HG03280 (cell line): ENCODE measurements at regions not wholly inside any gene's neighbourhood (a gene's known extent, or its start where the extent isn't known, plus 50 kb on each side); places are given as distances from the start of the nearest gene placed in this dataset.

Experiments used
- ATAC-seq: cut with Tn5 transposase; IDR thresholded peaks from one replicate; pipeline ENCODE4 v1.9.1; 2021; ENCODE audit warnings: mild to moderate bottlenecking, moderate library complexity; ENCODE audit not compliant: unreplicated experiment

DNA sequence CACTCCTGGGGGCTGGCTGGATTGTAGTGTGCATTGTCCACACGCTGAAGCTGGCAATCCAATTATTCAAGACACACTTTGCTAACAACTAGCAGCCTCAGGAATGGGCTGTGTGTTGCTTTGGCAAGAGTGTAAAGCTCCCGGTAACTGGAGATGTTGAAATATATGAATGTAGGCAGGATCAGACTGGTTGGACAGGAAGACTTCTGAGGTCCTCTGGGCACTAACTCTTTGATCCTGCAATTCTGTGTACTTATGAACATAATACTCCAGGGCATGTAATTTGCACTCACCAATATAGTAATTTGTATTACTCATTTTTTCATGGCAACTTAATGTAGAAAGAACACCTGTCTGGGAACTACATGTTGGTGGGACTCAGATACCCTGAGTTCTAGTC is 106.7 kb upstream of the SLC28A3 start:
- no peak for ATAC-seq

DNA sequence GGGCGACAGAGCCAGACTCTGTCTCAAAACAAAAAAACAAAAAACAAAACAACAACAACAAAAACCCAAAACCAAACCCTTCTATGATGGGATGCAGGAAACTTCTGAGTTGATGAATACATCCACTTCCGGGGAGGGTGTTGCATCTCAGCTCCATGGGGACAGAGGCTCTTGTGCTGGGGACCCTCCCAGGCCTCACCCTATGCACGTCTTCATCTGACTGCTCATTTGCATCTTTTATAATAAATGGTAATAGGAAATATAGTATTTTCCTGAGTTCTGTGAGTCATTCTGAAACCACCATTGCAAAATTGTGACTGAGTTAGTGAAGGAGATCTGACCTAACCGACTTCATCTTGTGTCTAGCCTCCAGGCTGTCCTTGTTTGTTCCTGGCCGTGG is 109.5 kb upstream of the SLC28A3 start:
- no peak for ATAC-seq

DNA sequence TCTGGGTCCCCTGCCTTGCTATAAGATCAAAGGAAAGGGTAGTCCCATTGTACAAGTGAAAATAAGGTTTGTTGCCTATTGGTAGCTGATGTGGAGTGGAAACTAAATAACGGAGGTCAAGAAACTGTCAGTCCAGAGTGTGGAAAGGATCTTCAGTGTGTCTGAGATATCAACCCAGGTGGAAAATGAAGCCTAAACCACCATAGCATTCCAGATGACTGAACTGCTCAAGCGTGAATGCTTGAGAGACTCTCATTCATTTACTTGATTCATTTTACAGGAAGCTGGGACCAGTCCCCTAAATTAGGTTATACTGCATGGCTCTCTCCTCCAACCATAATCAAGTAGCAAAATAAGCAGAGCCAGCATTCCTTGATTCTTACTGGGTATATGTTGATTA is 116.0 kb upstream of the SLC28A3 start:
- no peak for ATAC-seq

DNA sequence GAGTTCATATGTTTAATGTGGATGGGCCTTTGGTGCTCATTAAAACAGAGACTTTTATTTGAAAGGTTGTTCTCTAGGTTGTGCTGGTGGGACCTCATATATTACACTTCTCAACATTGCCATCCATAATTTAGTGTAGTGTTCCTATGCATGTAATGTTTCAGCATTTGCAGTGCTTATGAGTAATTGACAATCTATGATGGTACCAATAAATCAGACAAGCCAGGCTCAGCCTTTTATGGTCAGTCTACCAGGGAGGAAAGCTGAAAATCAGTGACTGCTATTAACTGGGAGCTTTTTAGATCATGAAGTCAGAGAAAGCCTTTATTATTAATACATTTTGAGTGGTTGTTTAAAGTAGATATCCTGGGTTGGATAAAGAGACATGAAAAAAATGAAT is 120.1 kb upstream of the SLC28A3 start:
- no peak for ATAC-seq

DNA sequence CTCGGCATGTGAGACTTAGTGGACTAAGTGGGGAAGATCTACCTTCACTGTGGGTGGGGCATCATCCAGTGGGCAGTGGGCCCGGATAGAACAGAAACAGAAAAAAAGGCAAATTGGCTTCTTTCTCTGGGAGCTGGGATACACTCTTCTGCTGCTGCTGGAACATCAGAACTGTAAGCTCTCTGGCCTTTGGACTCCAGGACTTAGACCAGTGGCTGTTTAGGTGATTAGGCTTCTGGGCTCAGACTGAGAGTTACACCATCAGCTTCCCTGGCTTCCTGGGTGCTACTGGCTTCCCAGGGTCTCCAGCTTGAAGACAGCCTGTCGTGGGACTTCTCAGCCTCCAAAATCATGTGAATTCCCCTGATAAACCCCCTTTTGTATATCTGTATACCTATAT is 122.7 kb upstream of the SLC28A3 start:
- no peak for ATAC-seq

DNA sequence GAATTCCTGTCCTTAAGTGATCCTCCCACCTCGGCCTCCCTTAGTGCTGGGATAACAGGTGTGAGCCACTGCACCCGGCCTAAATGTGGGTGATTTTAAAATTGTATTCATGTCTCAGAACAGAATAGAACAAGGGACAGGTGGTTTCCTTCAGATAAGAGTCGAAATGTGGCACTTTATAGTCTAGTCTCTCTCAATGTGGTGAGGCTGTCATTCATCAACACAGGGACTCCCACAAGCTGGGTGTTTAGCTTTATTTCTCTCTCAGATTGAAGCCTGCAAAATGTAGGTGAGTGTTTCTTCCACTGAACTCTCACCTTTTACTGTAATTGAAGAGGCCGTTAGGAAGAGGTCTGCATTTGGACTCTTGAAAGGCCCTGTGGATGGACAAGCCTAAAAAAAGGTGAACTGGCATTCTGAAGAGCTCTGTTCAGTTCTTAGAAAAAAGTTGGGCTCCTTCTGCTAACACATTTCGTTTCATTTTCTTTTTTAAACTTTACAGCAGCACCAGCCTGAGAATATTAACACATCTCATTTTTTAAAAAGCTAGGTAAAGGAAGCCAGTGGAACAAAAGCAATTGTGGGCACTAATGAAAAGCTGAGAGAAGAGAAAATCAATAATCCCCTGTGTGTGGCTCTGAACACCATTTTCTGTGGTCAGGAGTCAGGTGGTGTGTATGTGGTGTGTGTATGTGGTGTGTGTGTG is 126.2 kb upstream of the SLC28A3 start:
- no peak for ATAC-seq

DNA sequence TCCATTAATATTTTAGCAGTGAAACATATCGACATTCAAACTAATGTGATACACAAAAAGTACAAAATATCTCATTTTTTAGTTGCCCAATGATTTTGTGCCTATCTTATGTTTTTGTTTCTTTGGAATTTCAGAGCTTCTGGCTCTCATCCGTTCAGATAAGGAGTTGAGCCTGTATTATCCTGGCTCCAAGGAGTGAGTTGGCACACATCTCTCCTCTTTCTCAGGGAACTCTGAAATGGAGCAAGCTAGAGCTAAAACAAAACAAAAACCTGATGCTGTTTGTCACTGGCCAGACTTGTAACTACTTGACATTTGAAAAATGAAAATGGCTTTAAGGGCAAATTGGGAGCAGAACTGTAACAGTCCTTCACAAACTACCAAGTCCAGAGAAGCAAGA is 131.3 kb upstream of the SLC28A3 start:
- ATAC-seq = no peak

DNA sequence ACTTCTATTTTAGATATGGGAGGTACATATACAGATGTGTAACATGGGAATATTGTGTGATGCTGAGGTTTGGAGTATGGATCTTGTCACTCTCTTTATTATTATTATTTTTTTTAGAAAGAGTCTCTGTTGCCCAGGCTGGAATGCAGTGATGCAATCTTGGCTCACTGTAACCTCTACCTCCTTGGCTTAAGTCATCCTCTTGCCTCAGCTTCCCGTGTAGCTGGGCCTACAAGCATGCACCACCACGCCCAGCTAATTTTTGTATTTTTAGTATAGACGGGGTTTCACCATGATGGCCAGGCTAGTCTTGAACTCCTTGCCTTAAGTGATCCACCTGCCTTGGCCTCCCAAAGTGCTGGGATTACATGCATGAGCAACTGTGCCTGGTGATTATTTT is 138.4 kb upstream of the SLC28A3 start:
- no peak for ATAC-seq

DNA sequence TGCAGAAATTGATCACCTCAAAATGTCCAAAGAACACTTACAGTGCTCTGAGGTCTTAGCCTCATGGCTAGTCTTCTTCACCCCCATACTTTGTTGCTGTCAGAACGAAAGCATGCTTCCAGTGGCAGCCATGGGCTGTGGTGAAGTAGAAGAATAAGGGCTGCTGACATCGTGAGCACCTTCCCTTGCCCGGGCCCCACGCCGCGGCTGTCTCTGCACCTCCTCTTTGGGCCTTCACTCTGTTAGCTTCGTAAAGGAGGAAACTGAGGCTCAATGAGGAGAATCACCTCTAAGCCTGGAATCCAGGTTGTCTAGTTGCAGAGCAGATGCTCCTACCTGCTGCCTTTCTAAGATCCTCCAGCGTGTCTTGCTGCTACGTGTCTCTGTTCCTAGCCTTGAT is 139.5 kb upstream of the SLC28A3 start:
- ATAC-seq = no peak

DNA sequence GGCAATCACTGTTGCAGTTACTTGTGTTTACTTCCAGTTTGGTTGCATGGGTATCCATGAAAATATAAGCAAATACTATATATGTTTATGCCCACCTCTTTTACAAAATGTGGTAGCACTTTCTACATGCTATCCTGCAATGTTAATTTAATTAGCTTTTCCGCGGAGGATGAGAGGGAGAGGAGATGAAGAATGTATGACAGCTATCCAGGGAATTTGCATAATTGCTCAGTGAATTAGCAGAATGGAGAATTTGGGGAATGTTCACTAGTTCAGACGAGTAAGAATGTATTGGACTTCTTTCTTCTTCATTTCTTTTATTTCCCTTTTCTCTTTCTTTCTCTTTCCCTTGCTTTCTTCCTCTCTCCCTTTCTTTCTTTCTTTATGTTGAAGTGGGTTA is 140.7 kb upstream of the SLC28A3 start:
- ATAC-seq = no peak

DNA sequence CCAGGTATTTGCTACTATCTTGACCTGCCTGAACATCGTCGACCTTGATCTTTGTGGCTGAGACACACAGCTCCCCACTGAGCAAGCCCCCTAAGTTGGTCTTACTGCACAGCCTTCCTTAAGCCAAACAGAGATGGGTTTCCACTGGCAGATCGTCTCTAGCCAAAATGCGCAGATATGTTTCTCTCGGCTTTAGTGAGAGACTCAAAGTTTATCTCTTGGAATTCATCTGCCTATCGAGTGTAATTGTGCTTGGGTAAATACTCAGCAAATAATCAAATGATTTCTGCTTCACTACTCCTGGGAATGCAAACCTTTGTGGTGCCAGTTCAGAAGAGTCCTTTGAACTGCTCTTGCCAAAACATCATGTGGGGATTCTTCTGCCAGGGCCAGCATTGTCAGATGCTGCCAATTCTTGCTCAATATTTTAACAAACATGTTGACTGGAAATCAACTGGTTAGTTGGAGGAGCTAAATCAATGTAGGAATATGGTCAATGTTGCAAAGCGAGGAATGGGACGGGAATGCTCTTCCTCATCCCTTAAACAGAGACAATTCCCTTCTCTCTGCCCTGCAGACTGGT is 141.2 kb upstream of the SLC28A3 start:
- ATAC-seq = no peak

DNA sequence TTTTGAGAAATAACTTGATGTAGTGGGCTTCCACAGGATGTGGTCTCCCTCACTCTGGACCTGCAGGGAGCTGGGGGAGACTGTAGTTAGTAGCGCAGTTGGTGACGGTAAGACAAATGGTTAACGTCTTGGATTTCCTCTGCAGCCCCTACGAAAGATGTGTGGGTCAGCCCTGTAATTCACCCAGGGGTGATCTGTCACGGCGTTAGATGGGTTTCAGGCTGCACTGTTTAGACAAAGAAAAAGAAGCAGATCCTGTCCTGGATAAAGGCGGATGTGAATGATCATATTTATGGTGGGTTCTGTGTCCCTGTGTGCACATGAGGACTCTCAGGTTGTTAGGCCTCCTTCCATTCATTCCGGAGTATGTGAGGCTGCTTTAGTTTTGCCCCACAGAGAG is 142.0 kb upstream of the SLC28A3 start:
- no peak for ATAC-seq

DNA sequence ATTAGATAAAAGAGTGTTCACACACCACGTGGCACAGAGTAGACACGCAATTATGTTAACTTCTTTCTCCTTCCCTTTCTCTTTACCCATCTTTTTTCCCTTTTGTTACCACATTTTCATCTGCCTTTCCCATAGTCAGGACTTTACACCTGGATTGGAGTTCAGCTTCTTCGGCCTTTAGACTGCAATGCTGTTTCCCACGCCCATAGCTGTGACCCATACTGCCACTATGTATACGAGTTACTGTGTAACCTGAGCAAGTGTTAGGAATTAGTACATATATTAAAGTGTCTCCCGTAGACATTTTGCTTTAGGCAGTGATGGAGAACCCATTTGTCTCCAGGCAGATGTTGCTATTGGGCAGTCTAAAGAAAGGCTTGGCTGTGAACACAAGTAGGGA is 143.6 kb upstream of the SLC28A3 start:
- no peak for ATAC-seq

DNA sequence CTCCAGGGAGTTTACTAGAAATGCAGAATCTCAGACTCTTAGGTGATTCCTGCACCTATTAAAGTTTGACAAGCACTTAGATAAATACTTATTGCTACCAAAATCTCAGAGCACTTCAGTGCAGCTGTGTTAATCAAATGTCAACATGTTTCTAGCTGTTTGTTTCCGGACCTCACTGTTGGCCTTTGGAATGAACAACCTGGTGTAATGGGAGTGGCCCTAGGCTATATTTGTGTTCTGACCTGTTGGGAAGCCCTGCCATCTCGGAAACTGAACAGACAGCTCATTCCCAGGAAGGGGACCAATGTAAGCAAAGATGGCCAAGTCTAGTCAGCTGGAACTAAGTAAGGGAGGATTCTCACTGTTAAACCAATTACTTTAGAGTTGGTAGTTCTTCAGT is 145.0 kb upstream of the SLC28A3 start:
- ATAC-seq = no peak

DNA sequence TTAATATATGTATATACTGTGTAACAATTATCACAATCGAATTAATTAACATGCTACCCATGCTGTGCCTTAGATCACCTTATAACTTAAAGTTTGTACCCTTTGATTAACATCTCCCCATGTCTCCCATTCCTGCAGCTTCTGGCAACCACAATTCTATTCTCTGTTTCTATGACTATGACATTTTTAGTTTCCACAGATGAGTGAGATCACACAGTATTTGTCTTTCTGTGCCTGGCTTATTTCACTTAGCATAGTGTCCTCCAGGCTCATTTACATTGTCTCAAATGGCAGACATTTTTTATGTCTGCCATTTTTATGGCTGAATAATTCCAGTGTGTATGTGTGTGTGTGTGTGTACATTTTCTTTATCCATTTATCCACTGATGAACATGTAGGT is 146.1 kb upstream of the SLC28A3 start:
- no peak for ATAC-seq

DNA sequence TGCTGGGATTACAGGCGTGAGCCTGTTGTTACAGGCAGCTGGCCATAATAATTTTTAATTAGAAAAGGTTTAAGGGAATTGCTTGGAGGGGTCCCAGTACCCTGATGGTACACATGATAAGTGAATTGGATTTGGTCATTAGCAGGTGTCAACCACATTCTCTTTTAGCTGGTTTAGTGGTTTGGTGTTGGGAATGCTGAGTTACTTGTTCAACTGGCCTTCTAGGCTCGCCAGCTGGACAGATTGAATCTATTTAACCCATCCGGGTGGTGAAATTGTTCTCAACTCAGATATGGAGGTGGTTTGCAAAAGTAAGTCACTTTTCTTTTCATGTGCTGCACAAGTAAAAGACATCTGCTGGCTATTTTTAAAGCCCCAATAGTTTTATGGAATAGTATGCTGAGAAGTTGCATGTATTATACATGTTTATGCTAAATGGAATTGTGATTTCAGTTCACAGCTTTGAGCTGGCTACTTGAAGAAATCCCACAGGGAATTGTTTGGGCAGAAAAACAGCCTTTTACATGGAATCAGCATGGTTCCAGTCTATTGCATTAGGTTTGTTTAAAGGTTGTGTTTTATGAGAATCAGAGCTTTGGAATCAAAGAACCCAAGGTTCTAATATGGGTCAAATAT is 149.8 kb upstream of the SLC28A3 start:
- no peak for ATAC-seq

DNA sequence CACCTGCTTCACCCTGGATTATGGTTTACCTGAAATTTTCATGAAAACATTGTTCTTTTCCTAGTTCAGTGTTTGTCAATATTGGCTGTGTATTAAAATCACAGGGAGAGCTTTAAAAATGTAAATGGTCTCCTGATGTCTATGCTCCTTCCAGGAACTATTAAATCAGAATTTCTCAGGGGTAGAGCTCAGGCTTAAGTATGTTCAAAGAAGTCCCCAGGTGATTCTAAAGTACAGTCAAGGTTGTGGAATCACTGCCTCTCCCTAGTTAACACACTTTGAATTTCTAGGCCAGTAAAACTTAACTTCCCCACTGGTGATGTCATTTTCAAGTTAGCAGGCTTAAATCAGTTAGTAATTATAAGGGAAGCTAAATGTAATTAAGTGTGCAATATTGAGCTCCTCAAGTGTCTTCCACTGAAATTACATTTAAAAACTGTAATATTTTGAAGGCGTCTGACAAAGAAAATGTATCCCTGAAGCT is 150.3 kb upstream of the SLC28A3 start:
- no peak for ATAC-seq

DNA sequence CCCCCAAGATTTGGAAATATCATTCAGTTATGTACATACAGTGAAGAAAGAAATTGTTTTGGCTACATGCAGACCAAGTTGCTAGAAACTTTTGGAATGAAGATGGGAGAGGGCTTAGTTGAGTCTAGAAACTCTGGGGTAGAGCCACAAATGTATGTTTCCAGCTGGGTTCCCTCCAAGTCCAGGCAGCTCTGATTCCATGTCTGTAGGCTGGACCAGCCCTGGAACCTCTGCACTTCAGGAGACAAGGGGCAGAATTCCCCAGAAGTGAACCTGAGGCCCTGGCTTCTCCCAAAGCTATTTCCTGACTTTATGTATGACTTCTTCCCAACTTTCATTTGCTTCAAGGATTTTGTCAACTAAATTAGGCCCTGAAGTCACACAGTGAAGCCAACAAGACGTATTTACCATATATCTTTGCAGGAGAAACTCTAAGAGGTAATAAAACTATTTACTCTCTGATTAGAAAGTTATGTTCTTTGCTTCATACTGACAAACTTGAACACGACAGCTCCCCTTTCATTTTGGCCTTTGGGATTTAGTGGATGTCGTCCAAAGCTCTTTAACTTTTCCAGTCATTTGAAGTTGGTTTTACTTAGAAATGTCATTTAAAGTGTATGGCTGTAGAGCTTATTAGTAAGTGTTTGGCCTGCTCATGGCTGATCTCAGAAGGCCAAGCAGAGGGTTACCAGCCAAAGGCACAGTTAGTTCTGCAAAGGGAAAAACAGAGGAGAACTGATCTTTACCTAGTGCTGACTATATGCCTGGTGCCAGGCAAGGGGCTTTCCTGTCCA is 152.0 kb upstream of the SLC28A3 start:
- ATAC-seq = no peak

DNA sequence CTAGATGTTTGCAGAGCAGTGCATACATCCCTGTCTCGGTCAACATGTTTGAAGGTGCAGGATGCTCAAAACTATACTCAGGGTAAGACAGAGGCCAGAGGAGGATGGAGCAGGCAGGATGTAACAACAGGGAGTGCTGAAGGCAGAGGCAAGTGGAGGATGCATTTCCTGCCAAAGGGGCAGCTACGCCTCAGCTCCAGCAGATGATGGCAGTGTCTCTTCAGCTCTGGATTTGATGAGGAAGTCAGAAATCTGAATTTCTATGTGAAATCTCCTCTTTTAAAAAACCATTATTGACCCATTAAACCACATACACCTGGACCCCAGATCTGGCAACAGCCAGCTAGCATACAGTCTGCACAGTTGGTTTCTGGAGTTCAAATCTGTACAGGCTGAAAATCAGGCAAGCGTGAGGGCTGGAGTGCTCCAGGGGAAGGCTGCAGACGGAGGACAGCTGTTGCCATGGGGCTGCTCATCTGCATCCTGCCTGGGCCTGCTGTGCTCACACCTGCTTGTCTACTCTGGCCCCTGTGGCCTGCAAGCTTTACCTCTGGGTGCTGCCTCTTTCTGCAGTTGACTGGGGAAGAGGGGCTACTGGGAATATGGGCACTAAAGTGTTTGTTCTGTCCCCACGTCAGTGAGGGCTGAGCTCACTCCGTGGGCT is 152.9 kb upstream of the SLC28A3 start:
- ATAC-seq = no peak

DNA sequence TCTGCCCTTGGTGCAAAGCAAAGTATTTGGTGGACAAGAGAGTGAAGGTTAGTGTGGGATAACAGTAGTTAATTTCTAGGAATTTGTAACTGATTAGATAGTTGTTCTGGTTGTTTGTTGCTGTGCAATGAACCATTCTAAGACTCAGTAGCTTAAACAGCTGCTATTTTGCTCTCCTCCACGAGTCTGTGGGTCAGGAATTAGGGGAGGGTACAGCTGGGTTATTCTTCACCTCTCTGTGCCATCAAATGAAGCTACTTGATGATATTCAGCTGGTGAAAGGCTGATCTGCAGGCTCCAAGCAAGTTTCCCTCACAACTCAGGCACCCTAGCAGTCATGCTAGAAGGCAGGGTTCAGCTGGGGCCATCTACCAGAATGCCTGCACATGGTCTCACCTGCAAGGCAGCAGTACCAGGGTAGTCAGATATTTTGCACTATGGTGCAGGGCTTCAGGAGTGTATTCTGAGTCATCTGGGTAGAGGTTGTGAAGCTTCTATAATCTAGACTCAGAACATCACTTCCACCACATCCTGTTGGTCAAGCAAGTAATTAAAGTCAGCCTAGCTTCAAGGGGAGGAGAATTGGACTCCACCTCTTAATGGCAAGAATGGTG is 159.5 kb upstream of the SLC28A3 start:
- peak; percentile 96 for ATAC-seq

DNA sequence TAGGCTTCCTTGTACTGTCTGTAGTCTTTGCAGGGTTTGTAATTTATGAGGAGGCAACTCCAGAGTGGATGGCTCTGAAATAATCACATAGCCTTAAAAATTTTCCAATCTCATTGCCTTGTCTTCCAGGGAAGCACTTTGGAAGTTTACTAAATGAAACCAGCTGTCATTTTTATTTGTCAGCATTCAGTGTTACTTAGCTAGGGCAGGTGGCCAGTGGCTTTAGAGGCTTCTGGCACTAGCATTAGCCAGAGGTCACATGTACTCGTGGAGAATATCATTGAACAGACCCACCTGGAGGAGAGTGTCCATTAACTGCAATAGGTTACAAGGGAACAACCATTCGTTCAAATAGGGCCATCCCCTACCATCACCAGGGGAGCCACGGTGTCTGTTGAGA is 160.3 kb upstream of the SLC28A3 start:
- ATAC-seq = no peak
